Uterus (tissue), 2 donors: ENCODE measurements at regions not wholly inside any gene's neighbourhood (a gene's known extent, or its start where the extent isn't known, plus 50 kb on each side); places are given as distances from the start of the nearest gene placed in this dataset.

ENCODE experiments used
- POLR2A ChIP-seq, 2 donors: fragments of 450-650 bp; IDR thresholded peaks; one replicate each; pipeline ENCODE4 v1.6.1; 2016; ENCODE audit warnings: antibody characterized with exemption in 2 of 2, mild to moderate bottlenecking in 1 of 2, moderate library complexity in 1 of 2
- TF ChIP-seq, protein P1 (sequence below), 4 experiments: fragments of 200-600 bp in 2 of 4; fragments of 450-650 bp in 2 of 4; sonication (generic) in 2 of 4; IDR thresholded peaks; one replicate each; pipeline ENCODE4 v1.5.1; 2016 to 2019; ENCODE audit warnings: antibody characterized with exemption in 4 of 4, mild to moderate bottlenecking in 2 of 4, moderate library complexity in 1 of 4

- TF ChIP-seq, protein P1, sequence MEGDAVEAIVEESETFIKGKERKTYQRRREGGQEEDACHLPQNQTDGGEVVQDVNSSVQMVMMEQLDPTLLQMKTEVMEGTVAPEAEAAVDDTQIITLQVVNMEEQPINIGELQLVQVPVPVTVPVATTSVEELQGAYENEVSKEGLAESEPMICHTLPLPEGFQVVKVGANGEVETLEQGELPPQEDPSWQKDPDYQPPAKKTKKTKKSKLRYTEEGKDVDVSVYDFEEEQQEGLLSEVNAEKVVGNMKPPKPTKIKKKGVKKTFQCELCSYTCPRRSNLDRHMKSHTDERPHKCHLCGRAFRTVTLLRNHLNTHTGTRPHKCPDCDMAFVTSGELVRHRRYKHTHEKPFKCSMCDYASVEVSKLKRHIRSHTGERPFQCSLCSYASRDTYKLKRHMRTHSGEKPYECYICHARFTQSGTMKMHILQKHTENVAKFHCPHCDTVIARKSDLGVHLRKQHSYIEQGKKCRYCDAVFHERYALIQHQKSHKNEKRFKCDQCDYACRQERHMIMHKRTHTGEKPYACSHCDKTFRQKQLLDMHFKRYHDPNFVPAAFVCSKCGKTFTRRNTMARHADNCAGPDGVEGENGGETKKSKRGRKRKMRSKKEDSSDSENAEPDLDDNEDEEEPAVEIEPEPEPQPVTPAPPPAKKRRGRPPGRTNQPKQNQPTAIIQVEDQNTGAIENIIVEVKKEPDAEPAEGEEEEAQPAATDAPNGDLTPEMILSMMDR (IDR thresholded peaks at IDR 0.05): no peak
- no peak for TF ChIP-seq POLR2A (IDR thresholded peaks at IDR 0.05)
Measured at GRCh38 chr5:72633041-72633445, 125.8 kb upstream of the ZNF366 start.
